CD14-positive monocyte (primary cell): ENCODE measurements at regions not wholly inside any gene's neighbourhood (a gene's known extent, or its start where the extent isn't known, plus 50 kb on each side); places are given as distances from the start of the nearest gene placed in this dataset.

Experiments used
- DNase-seq, 3 donors: peaks; one replicate each; pipeline ENCODE4 v3.0.0-alpha.2; 2011 to 2022
- H2AFZ ChIP-seq: 2 replicates; pipeline ENCODE4 v1.6.0; 2012; ENCODE audit warnings: mild to moderate bottlenecking, low read depth, low read length, inconsistent platforms; ENCODE audit not compliant: insufficient read depth, poor library complexity, severe bottlenecking
- H3K27ac ChIP-seq, 2 donors: 1 replicate in 1 of 2; 2 replicates in 1 of 2; pipeline ENCODE4 v1.5.1; 2012 to 2013; ENCODE audit warnings: low read length in 2 of 2, control low read depth in 1 of 2, inconsistent platforms in 1 of 2, low read depth in 1 of 2, mild to moderate bottlenecking in 1 of 2
- H3K27me3 ChIP-seq, 2 donors: one replicate each; pipeline versions ENCODE4 v1.6.0 to v1.6.1; 2011 to 2013; ENCODE audit warnings: low read length in 2 of 2; ENCODE audit not compliant: control insufficient read depth in 2 of 2, insufficient read depth in 2 of 2
- H3K36me3 ChIP-seq, 2 donors: replicated peaks in 1 of 2; 1 replicate in 1 of 2; 2 replicates in 1 of 2; pipeline versions ENCODE4 v1.5.1 to v1.6.1; 2012 to 2013; ENCODE audit warnings: low read length in 2 of 2, control low read depth in 1 of 2, inconsistent platforms in 1 of 2, mild to moderate bottlenecking in 1 of 2; ENCODE audit not compliant: insufficient read depth in 2 of 2, control insufficient read depth in 1 of 2
- H3K4me1 ChIP-seq, 2 donors: 1 replicate in 1 of 2; 2 replicates in 1 of 2; pipeline versions ENCODE4 v1.5.1 to v1.6.1; 2012 to 2013; ENCODE audit warnings: low read length in 2 of 2, control low read depth in 1 of 2, inconsistent platforms in 1 of 2, mild to moderate bottlenecking in 1 of 2, moderate library complexity in 1 of 2; ENCODE audit not compliant: insufficient read depth in 2 of 2, control insufficient read depth in 1 of 2
- H3K4me2 ChIP-seq: replicated peaks from 2 replicates; pipeline ENCODE3; 2012; ENCODE audit warnings: low read length, moderate library complexity, mild to moderate bottlenecking; ENCODE audit not compliant: poor library complexity, severe bottlenecking; ENCODE audit errors: extremely low read depth
- H3K4me3 ChIP-seq, 3 experiments: fragments of 200-600 bp in 1 of 3; sonication (generic) in 1 of 3; replicated peaks in 1 of 3; 1 replicate in 2 of 3; 2 replicates in 1 of 3; pipeline ENCODE4 v1.5.1; 2011 to 2013; ENCODE audit warnings: low read length in 3 of 3, mild to moderate bottlenecking in 3 of 3, control low read depth in 2 of 3, low read depth in 2 of 3, inconsistent platforms in 1 of 3, moderate library complexity in 1 of 3
- H3K79me2 ChIP-seq: 2 replicates; pipeline ENCODE4 v1.6.0; 2012; ENCODE audit warnings: mild to moderate bottlenecking, control low read depth, inconsistent platforms, low read length, moderate library complexity; ENCODE audit not compliant: insufficient read depth
- H3K9ac ChIP-seq: 2 replicates; pipeline ENCODE4 v1.6.0; 2017; ENCODE audit warnings: low read length, mild to moderate bottlenecking; ENCODE audit not compliant: insufficient read depth, poor library complexity, severe bottlenecking
- H3K9me3 ChIP-seq, 2 donors: replicated peaks in 1 of 2; 1 replicate in 1 of 2; 2 replicates in 1 of 2; pipeline versions ENCODE4 v1.5.1 to v1.6.1; 2012 to 2013; ENCODE audit warnings: low read length in 2 of 2, control low read depth in 1 of 2; ENCODE audit not compliant: control insufficient read depth in 1 of 2, insufficient read depth in 1 of 2
- H4K20me1 ChIP-seq: 2 replicates; pipeline ENCODE4 v1.6.0; 2012; ENCODE audit warnings: mild to moderate bottlenecking, low read length, control low read depth, moderate library complexity; ENCODE audit not compliant: insufficient read depth
- H3K27ac Mint-ChIP-seq, 7 donors: one replicate each; pipeline ENCODE4 v1.8.0; 2020; ENCODE audit warnings: mild to moderate bottlenecking in 7 of 7, mixed read lengths in 7 of 7, moderate library complexity in 6 of 7, inconsistent platforms in 2 of 7
- H3K27me3 Mint-ChIP-seq, 3 donors: one replicate each; pipeline ENCODE4 v1.8.0; 2021 to 2022; ENCODE audit warnings: low read depth in 3 of 3, mild to moderate bottlenecking in 3 of 3, mixed read lengths in 3 of 3, moderate library complexity in 3 of 3, inconsistent platforms in 1 of 3
- H3K36me3 Mint-ChIP-seq, 2 donors: one replicate each; pipeline ENCODE4 v1.8.0; 2020; ENCODE audit warnings: mixed read lengths in 2 of 2, inconsistent platforms in 1 of 2, mild to moderate bottlenecking in 1 of 2
- H3K4me1 Mint-ChIP-seq: one replicate; pipeline ENCODE4 v1.8.0; 2020; ENCODE audit warnings: mild to moderate bottlenecking, mixed read lengths
- H3K4me3 Mint-ChIP-seq, 2 donors: one replicate each; pipeline ENCODE4 v1.8.0; 2020; ENCODE audit warnings: mild to moderate bottlenecking in 2 of 2, mixed read lengths in 2 of 2, moderate library complexity in 1 of 2
- H3K9me3 Mint-ChIP-seq, 7 donors: one replicate each; pipeline ENCODE4 v1.8.0; 2020 to 2022; ENCODE audit warnings: mixed read lengths in 7 of 7, mild to moderate bottlenecking in 6 of 7, moderate library complexity in 6 of 7, inconsistent platforms in 2 of 7
- WGBS: methylation state at CpG from one replicate; pipeline ENCODE4 v1.1.5; 2013; ENCODE audit warnings: missing lambda C conversion rate; ENCODE audit not compliant: insufficient coverage; 5-methylcytosine and 5-hydroxymethylcytosine counted together
- intact Hi-C, 2 donors: fragments of 100-400 bp; cut with micrococcal nuclease; formaldehyde crosslinking; loops; one replicate each; pipeline versions ENCODE4 v1.15.0 to v1.15.1; 2023
- TF ChIP-seq, protein P1 (sequence below): fragments of 200-600 bp; IDR thresholded peaks from one replicate; pipeline ENCODE4 v1.8.0; 2022; ENCODE audit warnings: antibody characterized with exemption, mild to moderate bottlenecking

DNA sequence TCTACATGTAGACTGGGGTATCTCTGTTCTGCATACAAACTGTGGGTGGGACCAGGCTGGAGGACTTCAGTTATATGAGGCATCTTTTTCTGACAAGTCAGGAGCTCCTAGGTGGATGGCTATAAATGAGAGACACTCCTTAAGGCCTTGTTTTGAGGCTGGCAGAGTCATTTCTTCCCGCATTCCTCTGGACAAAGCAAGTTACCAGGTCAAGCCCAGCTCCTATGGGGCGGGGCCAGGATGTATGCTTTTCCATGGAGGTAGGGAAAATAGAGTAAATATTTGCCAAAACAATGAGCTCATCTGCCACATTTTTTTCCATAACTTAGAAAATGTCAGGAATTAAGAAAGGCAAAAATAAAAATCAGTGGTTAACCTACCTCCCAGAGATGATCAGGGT is 283.4 kb downstream of the GPR37 start:
- no peak overlapping the region for H3K27ac Mint-ChIP-seq
- H3K4me1 Mint-ChIP-seq: no peaks in the 10 kb centered on the region
- TF ChIP-seq, protein P1, sequence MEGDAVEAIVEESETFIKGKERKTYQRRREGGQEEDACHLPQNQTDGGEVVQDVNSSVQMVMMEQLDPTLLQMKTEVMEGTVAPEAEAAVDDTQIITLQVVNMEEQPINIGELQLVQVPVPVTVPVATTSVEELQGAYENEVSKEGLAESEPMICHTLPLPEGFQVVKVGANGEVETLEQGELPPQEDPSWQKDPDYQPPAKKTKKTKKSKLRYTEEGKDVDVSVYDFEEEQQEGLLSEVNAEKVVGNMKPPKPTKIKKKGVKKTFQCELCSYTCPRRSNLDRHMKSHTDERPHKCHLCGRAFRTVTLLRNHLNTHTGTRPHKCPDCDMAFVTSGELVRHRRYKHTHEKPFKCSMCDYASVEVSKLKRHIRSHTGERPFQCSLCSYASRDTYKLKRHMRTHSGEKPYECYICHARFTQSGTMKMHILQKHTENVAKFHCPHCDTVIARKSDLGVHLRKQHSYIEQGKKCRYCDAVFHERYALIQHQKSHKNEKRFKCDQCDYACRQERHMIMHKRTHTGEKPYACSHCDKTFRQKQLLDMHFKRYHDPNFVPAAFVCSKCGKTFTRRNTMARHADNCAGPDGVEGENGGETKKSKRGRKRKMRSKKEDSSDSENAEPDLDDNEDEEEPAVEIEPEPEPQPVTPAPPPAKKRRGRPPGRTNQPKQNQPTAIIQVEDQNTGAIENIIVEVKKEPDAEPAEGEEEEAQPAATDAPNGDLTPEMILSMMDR: no peak
- no peaks in the 10 kb centered on the region for H3K27me3 Mint-ChIP-seq
- no peak overlapping the region for H3K4me2 ChIP-seq
- DNase-seq: no peak
- no CpG with 5 or more reads among the region's 2 CpGs for WGBS
- H3K4me3 ChIP-seq: no peak overlapping the region
- no peaks in the 10 kb centered on the region for H4K20me1 ChIP-seq
- no peaks in the 10 kb centered on the region for H3K4me1 ChIP-seq
- H3K9ac ChIP-seq: no peak overlapping the region
- no peak overlapping the region for H3K4me3 Mint-ChIP-seq
- no peaks in the 10 kb centered on the region for H3K27me3 ChIP-seq
- no peaks in the 10 kb centered on the region for H3K36me3 ChIP-seq
- H3K9me3 Mint-ChIP-seq: peaks cover 0 to 13% (median 3%) of the 10 kb centered on the region in 7 donors
- H3K79me2 ChIP-seq: no peaks in the 10 kb centered on the region
- H3K36me3 Mint-ChIP-seq: no peaks in the 10 kb centered on the region
- intact Hi-C loops: no loop called here
- no peak overlapping the region for H2AFZ ChIP-seq
- peaks cover 7 to 10% of the 10 kb centered on the region in 2 donors for H3K9me3 ChIP-seq
- no peak overlapping the region for H3K27ac ChIP-seq

DNA sequence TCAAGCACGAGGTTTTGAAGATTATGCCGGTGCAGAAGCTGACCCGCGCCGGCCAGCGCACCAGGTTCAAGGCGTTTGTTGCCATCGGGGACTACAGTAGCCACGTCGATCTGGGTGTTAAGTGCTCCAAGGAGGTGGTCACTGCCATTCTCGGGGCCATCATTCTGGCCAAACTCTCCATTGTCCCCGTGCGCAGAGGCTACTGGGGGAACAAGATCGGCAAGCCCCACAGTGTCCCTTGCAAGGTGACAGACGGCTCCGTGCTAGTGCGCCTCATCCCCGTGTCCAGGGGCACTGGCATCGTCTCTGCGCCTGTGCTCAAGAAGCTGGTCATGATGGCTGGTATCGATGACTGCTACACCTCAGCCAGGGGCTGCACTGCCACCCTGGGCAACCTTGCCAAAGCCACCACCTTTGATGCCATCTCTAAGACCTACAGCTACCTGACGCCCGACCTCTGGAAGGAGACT is 284.7 kb downstream of the GPR37 start:
- H3K36me3 ChIP-seq: no peaks in the 10 kb centered on the region
- H3K9ac ChIP-seq: no peak overlapping the region
- peaks cover 7 to 14% of the 10 kb centered on the region in 2 donors for H3K9me3 ChIP-seq
- DNase-seq: no peak
- H4K20me1 ChIP-seq: no peaks in the 10 kb centered on the region
- Mint-ChIP-seq H3K27me3 (no peaks in the 10 kb centered on the region), H3K36me3 (no peaks in the 10 kb centered on the region), H3K9me3 (peaks cover 0 to 13% (median 3%) of the 10 kb centered on the region in 7 donors), H3K27ac (no peak overlapping the region), H3K4me3 (no peak overlapping the region), H3K4me1 (no peaks in the 10 kb centered on the region)
- H3K27ac ChIP-seq: no peak overlapping the region
- H3K4me1 ChIP-seq: no peaks in the 10 kb centered on the region
- no peak overlapping the region for H3K4me3 ChIP-seq
- no peak overlapping the region for H3K4me2 ChIP-seq
- intact Hi-C loops: no loop called here
- TF ChIP-seq, protein P1: no peak
- H3K79me2 ChIP-seq: no peaks in the 10 kb centered on the region
- no peaks in the 10 kb centered on the region for H3K27me3 ChIP-seq
- no peak overlapping the region for H2AFZ ChIP-seq
- 95% methylated on average over 21 of the region's 23 CpGs for WGBS
